Suprapubic skin (tissue), 4 donors: ENCODE measurements at regions not wholly inside any gene's neighbourhood (a gene's known extent, or its start where the extent isn't known, plus 50 kb on each side); places are given as distances from the start of the nearest gene placed in this dataset.

ENCODE experiments used
- DNase-seq, 2 donors: peaks; one replicate each; pipeline ENCODE4 v3.0.0-alpha.2; 2019; ENCODE audit warnings: low spot score in 2 of 2
- H3K27ac ChIP-seq: fragments of 200-600 bp; sonication (generic); one replicate; pipeline ENCODE4 v1.5.1; 2019
- H3K27me3 ChIP-seq: fragments of 200-600 bp; sonication (generic); one replicate; pipeline ENCODE4 v1.5.1; 2019
- H3K36me3 ChIP-seq: fragments of 200-600 bp; sonication (generic); one replicate; pipeline ENCODE4 v1.5.1; 2019
- H3K4me1 ChIP-seq: fragments of 200-600 bp; sonication (generic); one replicate; pipeline ENCODE4 v1.5.1; 2019
- H3K4me3 ChIP-seq: fragments of 200-600 bp; sonication (generic); one replicate; pipeline ENCODE4 v1.5.1; 2019; ENCODE audit warnings: mild to moderate bottlenecking
- H3K9me3 ChIP-seq: fragments of 200-600 bp; sonication (generic); one replicate; pipeline ENCODE4 v1.5.1; 2019
- EP300 ChIP-seq: sonication (generic); formaldehyde crosslinking; IDR thresholded peaks from one replicate; pipeline ENCODE4 v1.6.1; 2017; ENCODE audit warnings: antibody characterized with exemption
- POLR2A ChIP-seq, 2 donors: fragments of 450-650 bp; IDR thresholded peaks; one replicate each; pipeline ENCODE4 v1.6.1; 2017; ENCODE audit warnings: antibody characterized with exemption in 2 of 2, mild to moderate bottlenecking in 2 of 2, moderate library complexity in 2 of 2
- POLR2AphosphoS5 ChIP-seq, 3 donors: sonication (generic); formaldehyde crosslinking; IDR thresholded peaks; one replicate each; pipeline ENCODE4 v1.6.1; 2017; ENCODE audit warnings: antibody characterized with exemption in 3 of 3
- WGBS: methylation state at CpG from one replicate; pipeline ENCODE4 v1.1.5; 2018; 5-methylcytosine and 5-hydroxymethylcytosine counted together
- TF ChIP-seq, protein P1 (sequence below), 2 donors: fragments of 200-600 bp in 1 of 2; fragments of 450-650 bp in 1 of 2; sonication (generic) in 1 of 2; IDR thresholded peaks; one replicate each; pipeline ENCODE4 v1.5.1; 2016 to 2019; ENCODE audit warnings: antibody characterized with exemption in 2 of 2, mild to moderate bottlenecking in 1 of 2, moderate library complexity in 1 of 2

DNA sequence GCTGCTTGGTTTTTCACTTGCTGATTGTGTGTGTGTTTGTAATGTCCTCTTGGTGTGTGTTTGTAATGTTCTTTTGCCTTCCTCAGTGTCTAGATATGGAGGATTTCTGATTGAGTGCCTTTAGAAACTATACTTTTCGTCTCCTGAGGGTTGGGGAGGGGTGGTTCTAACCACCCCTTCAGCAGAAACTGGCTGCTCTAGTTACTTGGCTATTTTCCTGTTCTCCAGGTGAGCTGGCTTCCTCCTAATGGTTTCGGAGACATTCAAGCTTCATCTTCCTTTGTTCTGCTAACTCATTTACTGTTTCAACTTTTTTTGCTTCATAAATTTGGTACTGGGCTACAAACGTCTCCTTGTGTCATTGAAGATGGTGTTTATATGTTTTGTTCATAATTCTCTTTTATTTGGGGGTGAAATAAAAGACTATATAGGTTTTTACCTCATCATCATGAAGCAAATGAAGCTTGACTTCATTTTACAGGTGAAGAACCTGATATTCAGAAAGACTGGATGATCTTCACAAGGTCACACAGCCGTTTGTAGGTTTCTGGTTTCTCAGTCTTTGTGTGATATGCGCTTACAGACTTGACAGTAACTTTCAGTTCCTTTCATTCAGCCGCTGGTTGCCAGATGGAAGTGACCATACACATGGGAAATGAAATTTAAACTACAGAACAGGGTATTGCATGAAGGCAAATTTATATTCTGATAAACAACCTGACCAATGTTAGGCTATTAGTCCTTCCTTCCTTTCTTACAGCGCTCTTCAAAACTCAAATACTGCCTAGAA is 238.5 kb downstream of the GALR1 start:
- Histone ChIP-seq H3K9me3 (no peaks in the 10 kb centered on the region), H3K27me3 (no peaks in the 10 kb centered on the region), H3K4me3 (no peak overlapping the region), H3K27ac (no peak overlapping the region), H3K36me3 (no peaks in the 10 kb centered on the region), H3K4me1 (no peaks in the 10 kb centered on the region)
- DNase-seq: no peak
- WGBS: 72% methylated on average over 7 of the region's 7 CpGs
- no peak for TF ChIP-seq EP300
- TF ChIP-seq POLR2A (IDR thresholded peaks at IDR 0.05): no peak
- TF ChIP-seq, protein P1, sequence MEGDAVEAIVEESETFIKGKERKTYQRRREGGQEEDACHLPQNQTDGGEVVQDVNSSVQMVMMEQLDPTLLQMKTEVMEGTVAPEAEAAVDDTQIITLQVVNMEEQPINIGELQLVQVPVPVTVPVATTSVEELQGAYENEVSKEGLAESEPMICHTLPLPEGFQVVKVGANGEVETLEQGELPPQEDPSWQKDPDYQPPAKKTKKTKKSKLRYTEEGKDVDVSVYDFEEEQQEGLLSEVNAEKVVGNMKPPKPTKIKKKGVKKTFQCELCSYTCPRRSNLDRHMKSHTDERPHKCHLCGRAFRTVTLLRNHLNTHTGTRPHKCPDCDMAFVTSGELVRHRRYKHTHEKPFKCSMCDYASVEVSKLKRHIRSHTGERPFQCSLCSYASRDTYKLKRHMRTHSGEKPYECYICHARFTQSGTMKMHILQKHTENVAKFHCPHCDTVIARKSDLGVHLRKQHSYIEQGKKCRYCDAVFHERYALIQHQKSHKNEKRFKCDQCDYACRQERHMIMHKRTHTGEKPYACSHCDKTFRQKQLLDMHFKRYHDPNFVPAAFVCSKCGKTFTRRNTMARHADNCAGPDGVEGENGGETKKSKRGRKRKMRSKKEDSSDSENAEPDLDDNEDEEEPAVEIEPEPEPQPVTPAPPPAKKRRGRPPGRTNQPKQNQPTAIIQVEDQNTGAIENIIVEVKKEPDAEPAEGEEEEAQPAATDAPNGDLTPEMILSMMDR (IDR thresholded peaks at IDR 0.05): no peak
- no peak for TF ChIP-seq POLR2AphosphoS5 (IDR thresholded peaks at IDR 0.05)

- no peaks in the 10 kb centered on the region for H3K27me3 ChIP-seq
- no peaks in the 10 kb centered on the region for H3K36me3 ChIP-seq
- no peak for DNase-seq
- WGBS: 69% methylated on average over 5 of the region's 5 CpGs
- H3K4me1 ChIP-seq: no peaks in the 10 kb centered on the region
- no peak for TF ChIP-seq EP300
- TF ChIP-seq, protein P1 (IDR thresholded peaks at IDR 0.05): no peak
- TF ChIP-seq POLR2AphosphoS5 (IDR thresholded peaks at IDR 0.05): no peak
- no peak for TF ChIP-seq POLR2A (IDR thresholded peaks at IDR 0.05)
- H3K4me3 ChIP-seq: no peak overlapping the region
- no peak overlapping the region for H3K27ac ChIP-seq
- no peaks in the 10 kb centered on the region for H3K9me3 ChIP-seq
These were observed 245.4 kb downstream of the GALR1 start for GRCh38 chr18:77495079-77495478.

- Histone ChIP-seq H3K36me3 (no peaks in the 10 kb centered on the region), H3K4me1 (no peaks in the 10 kb centered on the region), H3K9me3 (no peaks in the 10 kb centered on the region), H3K4me3 (no peak overlapping the region), H3K27ac (no peak overlapping the region), H3K27me3 (no peaks in the 10 kb centered on the region)
- DNase-seq: no peak
- no peak for TF ChIP-seq POLR2A (IDR thresholded peaks at IDR 0.05)
- 63% methylated on average over 1 of the region's 1 CpG for WGBS
These were observed 246.5 kb downstream of the GALR1 start for GRCh38 chr18:77495982-77496690.

DNA sequence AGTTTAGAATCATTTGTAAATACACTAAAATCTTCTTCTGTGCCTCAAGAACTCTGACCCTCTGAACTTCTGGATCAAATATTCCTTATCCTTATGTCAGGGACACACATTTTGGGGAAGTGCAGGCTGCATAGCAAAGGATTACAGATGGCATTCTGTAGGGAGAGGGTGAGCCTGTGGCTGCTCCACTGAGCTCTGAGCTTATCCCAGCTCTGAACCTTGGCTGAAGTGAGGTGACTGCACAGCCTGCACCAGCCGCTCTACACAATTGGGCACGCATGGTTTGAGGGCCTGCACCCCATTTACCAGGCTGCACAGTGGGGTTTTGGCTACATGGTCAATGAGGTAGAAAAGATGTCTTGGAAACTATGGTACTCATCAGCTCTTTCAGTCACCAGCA is 251.6 kb downstream of the GALR1 start:
- Histone ChIP-seq H3K4me1 (no peaks in the 10 kb centered on the region), H3K9me3 (no peaks in the 10 kb centered on the region), H3K4me3 (no peak overlapping the region), H3K27ac (no peak overlapping the region), H3K27me3 (no peaks in the 10 kb centered on the region), H3K36me3 (no peaks in the 10 kb centered on the region)
- TF ChIP-seq, protein P1 (IDR thresholded peaks at IDR 0.05): no peak
- TF ChIP-seq POLR2A (IDR thresholded peaks at IDR 0.05) (no peak), POLR2AphosphoS5 (IDR thresholded peaks at IDR 0.05) (no peak), EP300 (no peak)
- no peak for DNase-seq
- WGBS: 78% methylated on average over 2 of the region's 2 CpGs

DNA sequence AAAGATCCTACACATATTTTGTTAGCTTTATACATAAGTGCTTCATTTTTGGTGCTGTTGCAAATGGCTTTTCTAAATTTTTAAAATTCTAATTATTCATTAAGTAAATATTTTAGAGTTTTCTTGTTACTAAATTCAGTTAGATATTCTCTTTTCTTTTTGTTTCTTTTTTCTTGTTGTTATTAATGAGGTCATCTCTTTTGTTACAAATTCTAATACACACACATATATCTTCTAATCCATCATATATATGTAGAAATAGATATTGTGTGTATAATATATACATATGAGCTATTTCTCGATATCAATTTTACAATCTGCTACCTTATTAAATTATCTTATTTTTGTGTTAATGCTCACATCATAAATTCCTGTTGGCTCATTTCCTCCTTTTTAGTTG is 255.9 kb downstream of the GALR1 start:
- H3K4me3 ChIP-seq: no peak overlapping the region
- H3K27me3 ChIP-seq: no peaks in the 10 kb centered on the region
- no peak overlapping the region for H3K27ac ChIP-seq
- no peaks in the 10 kb centered on the region for H3K36me3 ChIP-seq
- no peaks in the 10 kb centered on the region for H3K4me1 ChIP-seq
- H3K9me3 ChIP-seq: no peaks in the 10 kb centered on the region
- DNase-seq: no peak
- 91% methylated on average over 1 of the region's 1 CpG for WGBS
- TF ChIP-seq POLR2A (IDR thresholded peaks at IDR 0.05) (no peak), POLR2AphosphoS5 (IDR thresholded peaks at IDR 0.05) (no peak), EP300 (no peak)
- TF ChIP-seq, protein P1 (IDR thresholded peaks at IDR 0.05): no peak
